ENCODE measurements at regions not wholly inside any gene's neighbourhood (a gene's known extent, or its start where the extent isn't known, plus 50 kb on each side); places are given as distances from the start of the nearest gene placed in this dataset.

- DNase-seq (ENCODE audit: low read depth): no peak
- no peaks in the 10 kb centered on the region for H3K36me3 ChIP-seq (ENCODE audit: control insufficient read depth, insufficient read depth, low read length)
- no peaks in the 10 kb centered on the region for H3K27me3 ChIP-seq (ENCODE audit: control insufficient read depth, insufficient read depth, low read length)
- no peak overlapping the region for H3K4me3 ChIP-seq (ENCODE audit: low read depth, low read length)
- TF ChIP-seq CTCF (IDR thresholded peaks at IDR 0.05; ENCODE audit: insufficient read depth, low read length, poor library complexity, severe bottlenecking): no peak
Observed at GRCh38 chr12:60522684-60523400, 927.0 kb downstream of the SLC16A7 start.

DNA sequence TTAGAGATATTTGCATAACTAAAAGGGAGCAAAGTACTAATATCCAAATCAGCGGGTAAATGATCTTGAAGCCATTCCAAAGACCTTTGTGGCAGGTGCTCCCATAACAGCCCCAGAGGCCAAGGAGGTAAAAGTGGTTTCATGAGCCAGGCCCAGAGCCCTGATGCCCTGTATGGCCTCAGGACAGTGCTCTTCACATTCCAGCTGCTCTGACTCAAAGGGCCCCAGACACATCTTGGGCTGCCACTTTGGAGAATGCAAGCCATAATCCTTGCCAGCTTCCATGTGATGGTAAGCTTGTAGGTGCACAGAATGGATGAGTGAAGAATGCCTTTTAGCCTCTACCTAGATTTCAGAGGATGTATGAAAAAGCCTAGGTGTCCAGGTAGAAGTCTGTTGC, 933.4 kb downstream of the SLC16A7 start:
- DNase-seq (ENCODE audit: low read depth): no peak
- Histone ChIP-seq H3K27me3 (ENCODE audit: control insufficient read depth, insufficient read depth, low read length) (no peaks in the 10 kb centered on the region), H3K4me3 (ENCODE audit: low read depth, low read length) (no peak overlapping the region), H3K36me3 (ENCODE audit: control insufficient read depth, insufficient read depth, low read length) (no peaks in the 10 kb centered on the region)
- no peak for TF ChIP-seq CTCF (IDR thresholded peaks at IDR 0.05; ENCODE audit: insufficient read depth, low read length, poor library complexity, severe bottlenecking)

DNA sequence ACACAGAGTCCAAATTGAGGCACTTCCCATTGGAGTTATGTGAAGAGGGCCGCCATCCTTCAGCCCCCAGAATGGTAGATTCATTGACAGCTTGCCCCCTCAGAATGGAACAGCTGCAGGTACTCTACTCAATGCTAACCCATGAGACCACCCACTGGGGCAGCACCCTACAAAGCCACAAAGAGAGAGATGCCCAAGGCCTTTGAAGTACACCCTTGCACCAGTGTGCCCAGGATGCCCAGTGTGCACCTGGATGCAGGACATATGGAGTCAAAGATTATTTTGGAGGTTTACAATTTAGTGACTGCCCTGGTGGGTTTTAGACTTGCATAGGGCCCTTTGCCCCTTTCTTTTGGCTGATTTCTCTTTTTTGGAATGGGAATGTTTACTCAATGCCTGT, 933.9 kb downstream of the SLC16A7 start:
- no peaks in the 10 kb centered on the region for H3K27me3 ChIP-seq (ENCODE audit: control insufficient read depth, insufficient read depth, low read length)
- TF ChIP-seq CTCF (IDR thresholded peaks at IDR 0.05; ENCODE audit: insufficient read depth, low read length, poor library complexity, severe bottlenecking): no peak
- no peak for DNase-seq (ENCODE audit: low read depth)
- no peaks in the 10 kb centered on the region for H3K36me3 ChIP-seq (ENCODE audit: control insufficient read depth, insufficient read depth, low read length)
- H3K4me3 ChIP-seq (ENCODE audit: low read depth, low read length): no peak overlapping the region

DNA sequence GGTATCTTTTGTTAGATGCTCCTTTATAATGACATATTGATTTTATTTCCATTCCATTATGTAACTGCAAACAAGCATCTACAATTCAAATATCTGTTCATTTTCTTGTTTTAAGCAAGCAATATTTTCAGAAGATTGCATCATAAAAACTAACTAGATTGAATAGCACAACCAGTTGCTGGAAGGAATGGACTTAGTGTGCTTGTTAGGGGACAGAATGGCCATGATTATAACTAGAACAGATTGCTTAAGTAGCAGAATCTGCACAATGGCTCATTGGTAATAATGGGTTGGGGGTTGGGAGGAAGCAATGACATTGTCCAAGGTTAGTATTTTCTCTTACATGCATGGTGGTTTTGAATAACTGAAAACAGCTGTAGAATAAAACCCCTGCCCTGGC, 939.5 kb downstream of the SLC16A7 start:
- H3K36me3 ChIP-seq (ENCODE audit: control insufficient read depth, insufficient read depth, low read length): no peaks in the 10 kb centered on the region
- no peak overlapping the region for H3K4me3 ChIP-seq (ENCODE audit: low read depth, low read length)
- DNase-seq (ENCODE audit: low read depth): no peak
- no peaks in the 10 kb centered on the region for H3K27me3 ChIP-seq (ENCODE audit: control insufficient read depth, insufficient read depth, low read length)
- TF ChIP-seq CTCF (IDR thresholded peaks at IDR 0.05; ENCODE audit: insufficient read depth, low read length, poor library complexity, severe bottlenecking): no peak

GRCh38 chr12:60539592-60539991, 943.8 kb downstream of the SLC16A7 start:
- DNase-seq (ENCODE audit: low read depth): no peak
- TF ChIP-seq CTCF (IDR thresholded peaks at IDR 0.05; ENCODE audit: insufficient read depth, low read length, poor library complexity, severe bottlenecking): no peak

DNA sequence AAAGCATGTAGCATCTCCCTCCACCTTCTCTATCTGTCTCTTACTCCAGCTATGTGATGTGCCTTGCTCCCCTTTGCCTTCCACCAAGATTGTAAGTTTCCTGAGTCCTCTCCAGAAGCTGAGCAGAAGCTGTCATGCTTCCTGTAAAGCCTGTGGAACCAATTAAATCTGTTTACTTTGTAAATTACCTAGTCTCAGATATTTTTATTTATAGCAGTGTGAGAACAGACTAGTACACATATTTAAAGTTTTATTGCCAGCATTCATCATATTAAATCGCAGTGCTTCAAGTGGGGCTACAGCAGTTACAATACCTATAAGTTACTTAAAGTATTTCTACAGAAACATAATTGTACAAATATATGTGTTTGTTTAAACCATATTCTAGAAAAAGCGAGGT, 973.1 kb downstream of the SLC16A7 start:
- TF ChIP-seq CTCF (IDR thresholded peaks at IDR 0.05; ENCODE audit: insufficient read depth, low read length, poor library complexity, severe bottlenecking): no peak
- Histone ChIP-seq H3K27me3 (ENCODE audit: control insufficient read depth, insufficient read depth, low read length) (no peaks in the 10 kb centered on the region), H3K36me3 (ENCODE audit: control insufficient read depth, insufficient read depth, low read length) (no peaks in the 10 kb centered on the region), H3K4me3 (ENCODE audit: low read depth, low read length) (no peak overlapping the region)
- no peak for DNase-seq (ENCODE audit: low read depth)

More at GRCh38 chr12:60539592-60539991, 943.8 kb downstream of the SLC16A7 start:
- Histone ChIP-seq H3K36me3 (ENCODE audit: control insufficient read depth, insufficient read depth, low read length) (no peaks in the 10 kb centered on the region), H3K27me3 (ENCODE audit: control insufficient read depth, insufficient read depth, low read length) (no peaks in the 10 kb centered on the region), H3K4me3 (ENCODE audit: low read depth, low read length) (no peak overlapping the region)

Measured in kidney epithelial cell (primary cell).